Epithelial cell of proximal tubule (primary cell): ENCODE measurements at regions not wholly inside any gene's neighbourhood (a gene's known extent, or its start where the extent isn't known, plus 50 kb on each side); places are given as distances from the start of the nearest gene placed in this dataset.

Experiments
- DNase-seq: peaks from one replicate; pipeline ENCODE4 v3.0.0-alpha.2; 2011; ENCODE audit warnings: low read depth
- H3K4me3 ChIP-seq: 2 replicates; pipeline ENCODE4 v1.5.1; 2011; ENCODE audit warnings: low read depth, mild to moderate bottlenecking, low read length
- CTCF ChIP-seq: conservative IDR thresholded peaks from 2 replicates; pipeline ENCODE4 v1.5.1; 2012; ENCODE audit warnings: low read depth, mild to moderate bottlenecking, low read length

DNA sequence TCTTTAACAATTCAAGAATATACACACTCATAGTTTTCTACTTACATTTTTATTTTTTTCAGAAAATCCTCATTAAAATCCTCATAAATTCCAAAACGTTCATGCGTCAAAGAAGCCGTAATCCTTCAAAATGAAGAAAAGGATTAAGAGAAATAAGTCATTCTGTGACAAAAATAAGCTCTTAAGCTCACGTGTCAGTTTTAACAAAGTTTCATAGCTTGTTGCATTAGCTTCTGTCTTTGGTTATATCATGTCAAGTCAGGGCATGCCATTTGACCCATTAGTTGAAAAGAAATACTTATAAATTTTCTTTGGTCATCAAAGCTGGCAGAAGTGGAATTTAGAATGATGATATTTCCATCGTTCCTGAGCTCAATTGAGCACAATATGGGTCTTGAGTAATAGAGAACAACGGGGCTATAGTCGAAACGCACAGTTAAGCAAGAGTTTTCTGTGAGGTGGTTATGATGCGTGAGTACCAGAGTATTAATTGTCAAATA lies 185.2 kb upstream of the CTSO start:
- H3K4me3 ChIP-seq: no peak overlapping the region
- no peak for TF ChIP-seq CTCF
- no peak for DNase-seq

DNA sequence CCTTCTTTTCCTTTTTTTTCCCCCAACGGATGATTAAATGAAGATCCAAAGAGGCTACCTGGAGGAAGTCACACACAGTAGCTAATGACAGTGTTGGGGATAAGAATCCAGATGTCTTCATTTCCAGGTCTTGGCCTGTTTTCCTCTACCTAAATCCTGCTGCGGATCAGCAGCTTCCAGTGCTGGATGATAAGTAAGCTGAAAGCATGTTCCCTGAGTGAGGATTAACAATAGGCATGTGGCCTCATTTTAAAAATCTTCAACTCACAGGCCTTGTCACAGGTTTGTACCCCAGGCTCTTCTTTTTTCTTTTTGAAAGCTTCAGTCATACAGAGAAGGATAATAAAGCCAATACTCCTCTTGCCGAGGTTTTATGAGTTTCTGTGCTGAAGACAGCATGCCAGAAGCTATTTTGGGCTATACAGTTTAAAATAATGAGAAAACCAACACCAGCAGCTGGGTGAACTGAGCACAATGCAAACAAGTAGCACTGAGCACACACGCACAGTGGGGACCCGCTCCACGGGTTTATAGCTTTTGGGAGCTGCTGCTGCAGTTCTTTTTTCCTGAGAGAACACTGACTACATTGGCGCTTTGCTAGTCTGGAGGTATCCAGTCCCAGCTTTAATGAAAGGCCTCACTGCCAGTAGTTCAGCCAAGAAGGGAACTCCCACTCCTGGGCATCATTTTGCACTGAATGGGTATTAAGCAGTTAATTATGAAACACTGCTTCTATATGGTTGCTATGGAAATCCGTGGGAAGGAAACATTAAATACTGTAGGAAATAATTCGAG lies 184.2 kb upstream of the CTSO start:
- TF ChIP-seq CTCF: no peak
- H3K4me3 ChIP-seq: no peak overlapping the region
- DNase-seq: no peak

- no peak overlapping the region for H3K4me3 ChIP-seq
- no peak for DNase-seq
- TF ChIP-seq CTCF: no peak
Observed at GRCh38 chr4:156132196-156132595, 178.5 kb upstream of the CTSO start.

- H3K4me3 ChIP-seq: no peak overlapping the region
- DNase-seq: no peak
- no peak for TF ChIP-seq CTCF
Observed at GRCh38 chr4:156128616-156129015, 174.9 kb upstream of the CTSO start.

DNA sequence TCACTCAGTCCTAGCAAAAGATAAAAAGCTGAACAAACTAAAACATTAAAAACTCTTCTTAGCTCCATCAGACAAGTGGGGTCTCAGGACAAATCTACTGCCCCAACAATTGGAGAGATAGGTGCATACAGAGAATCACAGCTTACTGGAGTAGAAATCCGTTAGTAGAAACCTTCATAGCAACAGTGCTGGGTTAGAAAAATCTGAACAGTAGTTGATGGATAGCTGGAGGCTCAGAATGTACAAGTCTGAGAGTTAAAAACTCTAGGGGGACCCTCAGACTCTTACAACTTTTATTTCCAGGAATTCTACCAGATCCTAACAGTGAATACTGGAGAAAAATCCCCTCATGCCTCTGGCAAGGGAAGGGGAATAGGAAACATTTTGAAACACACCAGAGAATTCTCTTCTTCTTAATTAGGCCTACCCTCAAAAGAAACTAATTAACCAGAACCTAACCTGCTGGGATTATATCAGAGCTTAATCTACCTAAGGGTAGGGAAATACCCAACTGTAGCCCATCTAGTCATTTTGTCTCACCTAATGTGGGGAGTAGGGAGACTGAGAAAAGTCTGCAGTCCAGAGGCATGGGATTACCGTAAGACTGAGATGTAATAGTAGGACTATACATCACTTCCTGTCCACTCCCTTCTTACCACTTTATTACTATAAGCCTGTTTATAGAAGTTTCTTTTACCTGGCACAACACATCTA lies 165.0 kb upstream of the CTSO start:
- TF ChIP-seq CTCF: no peak
- no peak for DNase-seq
- no peak overlapping the region for H3K4me3 ChIP-seq

DNA sequence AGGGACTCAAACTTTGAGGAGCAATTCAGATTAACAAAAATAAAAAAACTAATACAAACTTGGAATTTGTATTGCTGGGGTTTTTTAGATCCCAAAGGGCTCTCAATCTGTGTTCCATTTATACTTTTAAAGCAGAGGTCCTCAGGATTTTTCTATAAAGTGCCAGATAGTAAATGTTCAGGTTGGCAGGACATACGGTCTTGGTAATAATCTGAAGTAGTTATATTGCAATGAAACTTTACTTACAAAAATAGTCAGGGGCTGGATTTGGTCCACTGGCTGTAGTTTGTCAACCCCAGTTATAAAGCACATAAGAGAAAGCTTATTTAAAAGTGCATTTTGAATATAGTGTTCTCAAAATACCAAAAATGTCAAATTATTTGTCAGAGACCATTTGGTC lies 164.1 kb upstream of the CTSO start:
- no peak for TF ChIP-seq CTCF
- DNase-seq: no peak
- H3K4me3 ChIP-seq: no peak overlapping the region
